ENCODE measurements at regions not wholly inside any gene's neighbourhood (a gene's known extent, or its start where the extent isn't known, plus 50 kb on each side); places are given as distances from the start of the nearest gene placed in this dataset.
A peak's percentile ranks its signal among the peaks of the same experiment; 100 is the strongest.

DNA sequence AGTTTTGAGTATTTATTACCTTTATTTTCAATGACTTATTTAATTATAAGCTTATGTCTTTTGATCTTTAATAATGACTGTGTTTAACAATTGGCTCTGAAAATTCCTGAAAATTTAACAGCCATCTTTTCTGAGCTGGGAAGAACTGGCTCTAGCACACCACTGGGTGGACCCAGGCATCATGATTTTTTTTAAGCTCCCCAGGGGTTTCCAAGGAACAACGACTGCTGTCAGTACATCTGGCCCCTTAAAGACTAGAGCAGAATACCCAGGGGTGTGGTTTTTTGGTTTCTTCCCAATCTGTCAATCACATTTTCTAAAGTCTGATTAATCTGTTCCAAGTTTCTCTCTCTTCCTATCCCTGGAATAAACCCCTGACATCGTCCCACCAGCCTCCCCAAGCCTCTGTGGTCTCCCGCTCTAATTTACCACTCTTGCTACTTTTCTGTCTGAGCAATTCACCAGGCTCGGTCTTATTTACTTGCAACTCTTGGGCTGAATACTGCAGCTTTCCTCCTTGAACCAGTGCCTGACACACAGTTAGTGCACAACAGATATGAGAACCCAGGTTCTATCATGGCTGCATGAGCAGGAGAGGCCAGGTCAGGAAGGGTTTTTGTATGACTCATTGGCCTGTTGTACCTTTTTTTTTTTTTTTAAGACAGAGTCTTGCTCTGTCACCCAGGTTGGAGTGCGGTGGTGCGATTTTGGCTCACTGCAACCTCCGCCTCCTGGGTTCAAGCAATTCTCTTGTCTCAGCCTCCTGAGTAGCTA lies 321.9 kb downstream of the ZSWIM6 start:
- Histone ChIP-seq H3K4me1 (no peaks in the 10 kb centered on the region), H3K9me3 (no peaks in the 10 kb centered on the region), H3K36me3 (no peaks in the 10 kb centered on the region), H3K4me3 (no peak overlapping the region), H3K27ac (no peak overlapping the region), H3K27me3 (no peaks in the 10 kb centered on the region)
- intact Hi-C loops (cut with DNase I; ENCODE audit: low total_unique reads): loop anchor here (10.0 kb wide), 1 partner anchor 319 kb away; the partner anchor contains the start of gene ZSWIM6
- TF ChIP-seq, protein P1, sequence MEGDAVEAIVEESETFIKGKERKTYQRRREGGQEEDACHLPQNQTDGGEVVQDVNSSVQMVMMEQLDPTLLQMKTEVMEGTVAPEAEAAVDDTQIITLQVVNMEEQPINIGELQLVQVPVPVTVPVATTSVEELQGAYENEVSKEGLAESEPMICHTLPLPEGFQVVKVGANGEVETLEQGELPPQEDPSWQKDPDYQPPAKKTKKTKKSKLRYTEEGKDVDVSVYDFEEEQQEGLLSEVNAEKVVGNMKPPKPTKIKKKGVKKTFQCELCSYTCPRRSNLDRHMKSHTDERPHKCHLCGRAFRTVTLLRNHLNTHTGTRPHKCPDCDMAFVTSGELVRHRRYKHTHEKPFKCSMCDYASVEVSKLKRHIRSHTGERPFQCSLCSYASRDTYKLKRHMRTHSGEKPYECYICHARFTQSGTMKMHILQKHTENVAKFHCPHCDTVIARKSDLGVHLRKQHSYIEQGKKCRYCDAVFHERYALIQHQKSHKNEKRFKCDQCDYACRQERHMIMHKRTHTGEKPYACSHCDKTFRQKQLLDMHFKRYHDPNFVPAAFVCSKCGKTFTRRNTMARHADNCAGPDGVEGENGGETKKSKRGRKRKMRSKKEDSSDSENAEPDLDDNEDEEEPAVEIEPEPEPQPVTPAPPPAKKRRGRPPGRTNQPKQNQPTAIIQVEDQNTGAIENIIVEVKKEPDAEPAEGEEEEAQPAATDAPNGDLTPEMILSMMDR (IDR thresholded peaks at IDR 0.05): no peak
- DNase-seq: no peak

DNA sequence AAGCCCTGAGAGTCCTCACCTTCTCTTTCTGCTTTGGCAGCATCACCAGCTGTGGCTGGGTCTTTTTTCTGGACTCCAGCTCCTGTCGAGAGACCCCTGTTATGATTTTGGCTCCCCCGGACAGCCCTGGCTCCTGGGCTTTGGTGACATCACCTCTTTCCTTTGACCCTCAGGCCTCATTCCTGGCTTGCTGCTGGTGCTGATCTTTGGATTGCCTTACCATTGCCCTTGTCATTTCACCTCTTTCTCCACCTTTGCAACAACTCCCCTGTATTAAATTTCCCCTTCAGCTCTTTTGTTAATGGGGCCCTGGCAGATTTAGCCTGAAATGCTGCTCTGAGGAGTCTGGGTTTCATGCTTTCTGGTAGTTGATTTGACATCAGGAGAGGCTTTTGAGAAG lies 322.8 kb downstream of the ZSWIM6 start:
- Histone ChIP-seq H3K4me3 (no peak overlapping the region), H3K9me3 (no peaks in the 10 kb centered on the region), H3K27ac (no peak overlapping the region), H3K4me1 (no peaks in the 10 kb centered on the region), H3K36me3 (no peaks in the 10 kb centered on the region), H3K27me3 (no peaks in the 10 kb centered on the region)
- intact Hi-C loops (cut with DNase I; ENCODE audit: low total_unique reads): loop anchor here (10.0 kb wide), 1 partner anchor 320 kb away; the partner anchor contains the start of gene ZSWIM6
- TF ChIP-seq, protein P1 (IDR thresholded peaks at IDR 0.05): no peak
- DNase-seq: no peak

DNA sequence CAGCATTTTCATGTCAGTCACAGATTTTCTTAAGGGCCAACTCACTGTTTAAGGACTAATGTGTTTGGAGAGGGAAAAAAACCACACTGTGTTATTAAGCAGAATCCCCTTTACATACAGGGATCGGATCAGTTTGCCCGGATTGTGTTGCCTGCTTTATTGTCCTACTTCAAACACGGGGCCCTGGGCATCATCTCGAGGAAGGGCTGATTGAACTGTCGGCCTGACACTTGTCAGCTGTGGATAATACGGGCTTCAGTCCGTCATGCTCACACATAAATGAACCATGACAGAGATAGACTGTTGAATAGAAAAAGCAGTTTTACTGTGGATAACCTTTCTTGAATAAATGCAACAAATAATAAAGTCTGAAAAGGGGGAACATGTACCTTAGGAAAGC lies 325.0 kb downstream of the ZSWIM6 start:
- Histone ChIP-seq H3K4me3 (no peak overlapping the region), H3K9me3 (no peaks in the 10 kb centered on the region), H3K27ac (no peak overlapping the region), H3K27me3 (no peaks in the 10 kb centered on the region), H3K4me1 (no peaks in the 10 kb centered on the region), H3K36me3 (no peaks in the 10 kb centered on the region)
- intact Hi-C loops (cut with DNase I; ENCODE audit: low total_unique reads): loop anchor here (10.0 kb wide), 1 partner anchor 322 kb away; the partner anchor contains the start of gene ZSWIM6
- TF ChIP-seq, protein P1 (IDR thresholded peaks at IDR 0.05): no peak
- no peak for DNase-seq

DNA sequence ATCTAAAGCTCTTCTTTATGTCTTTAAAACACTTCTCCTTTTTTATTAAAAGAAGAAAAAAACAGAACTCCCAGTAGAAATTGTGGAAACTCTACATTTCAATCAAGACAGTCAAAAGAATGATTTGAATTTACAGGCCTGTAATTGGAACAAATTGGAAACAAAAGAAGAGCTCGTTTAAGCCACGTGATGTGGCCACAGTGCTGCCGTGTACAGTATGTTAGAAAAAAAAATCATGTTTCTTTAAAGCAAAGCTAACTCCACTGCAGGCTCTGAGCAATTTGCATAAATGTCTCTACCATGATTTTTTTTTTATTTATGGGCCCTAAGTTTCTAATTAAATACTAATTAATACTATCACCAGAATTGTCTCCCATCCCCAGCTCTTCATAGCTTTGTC lies 325.6 kb downstream of the ZSWIM6 start:
- Histone ChIP-seq H3K9me3 (no peaks in the 10 kb centered on the region), H3K36me3 (no peaks in the 10 kb centered on the region), H3K27ac (no peak overlapping the region), H3K27me3 (no peaks in the 10 kb centered on the region), H3K4me1 (no peaks in the 10 kb centered on the region), H3K4me3 (no peak overlapping the region)
- no peak for DNase-seq
- TF ChIP-seq, protein P1 (IDR thresholded peaks at IDR 0.05): no peak
- intact Hi-C loops (cut with DNase I; ENCODE audit: low total_unique reads): loop anchor here (10.0 kb wide), 1 partner anchor 323 kb away; the partner anchor contains the start of gene ZSWIM6

DNA sequence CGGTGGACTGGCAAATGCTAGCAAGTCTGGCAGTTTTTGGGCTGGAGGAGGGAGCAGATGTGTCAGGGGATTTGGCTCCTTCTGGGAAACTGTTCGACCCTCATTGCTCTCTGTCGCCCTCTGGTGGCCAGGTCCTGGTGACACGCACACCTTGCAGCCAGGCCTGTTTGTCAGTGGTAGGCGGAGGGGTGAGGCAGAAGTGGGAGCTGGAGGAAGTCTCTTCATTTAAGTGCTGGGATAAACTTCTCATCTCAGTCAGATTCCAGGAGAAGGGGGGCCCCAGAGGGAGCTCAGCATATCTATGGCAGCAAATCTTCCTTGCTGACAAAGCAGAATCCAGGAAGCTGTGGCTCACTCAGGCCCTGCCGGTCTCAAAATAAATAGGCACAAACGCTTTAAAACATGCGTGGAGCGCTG lies 326.5 kb downstream of the ZSWIM6 start:
- no peaks in the 10 kb centered on the region for H3K36me3 ChIP-seq
- no peaks in the 10 kb centered on the region for H3K9me3 ChIP-seq
- H3K4me1 ChIP-seq: no peaks in the 10 kb centered on the region
- no peak overlapping the region for H3K27ac ChIP-seq
- DNase-seq: peak; percentile 73 to 86
- no peak overlapping the region for H3K4me3 ChIP-seq
- TF ChIP-seq, protein P1 (IDR thresholded peaks at IDR 0.05): peak; percentile 85 to 86
- intact Hi-C loops (cut with DNase I; ENCODE audit: low total_unique reads): loop anchor here (10.0 kb wide), 1 partner anchor 324 kb away; the partner anchor contains the start of gene ZSWIM6
- no peaks in the 10 kb centered on the region for H3K27me3 ChIP-seq
